ENCODE measurements at regions not wholly inside any gene's neighbourhood (a gene's known extent, or its start where the extent isn't known, plus 50 kb on each side); places are given as distances from the start of the nearest gene placed in this dataset.

- Histone ChIP-seq H3K36me3 (replicated peaks in 1 of 2) (no peaks in the 10 kb centered on the region), H3K27ac (no peak overlapping the region), H3K27me3 (no peaks in the 10 kb centered on the region), H3K4me3 (no peak overlapping the region), H3K4me1 (replicated peaks in 1 of 2) (no peaks in the 10 kb centered on the region), H3K9me3 (replicated peaks in 1 of 3) (no peaks in the 10 kb centered on the region)
- DNase-seq, result no peak
- no peak for TF ChIP-seq POLR2A (IDR thresholded peaks at IDR 0.05)
- TF ChIP-seq CTCF (IDR thresholded peaks at IDR 0.05), result no peak
- 72 to 86% (median 78%) methylated on average over 3 to 4 of the region's 4 CpGs for WGBS, 4 donors
- intact Hi-C loops (cut with DNase I), result no loop called here
These were observed 861.2 kb upstream of the EYS start for GRCh38 chr6:66568271-66568670.

- Histone ChIP-seq H3K27ac (no peak overlapping the region), H3K27me3 (no peaks in the 10 kb centered on the region), H3K4me3 (no peak overlapping the region), H3K9me3 (replicated peaks in 1 of 3) (no peaks in the 10 kb centered on the region), H3K4me1 (replicated peaks in 1 of 2) (no peaks in the 10 kb centered on the region), H3K36me3 (replicated peaks in 1 of 2) (no peaks in the 10 kb centered on the region)
- intact Hi-C loops (cut with DNase I), result no loop called here
- TF ChIP-seq POLR2A (IDR thresholded peaks at IDR 0.05) (no peak), CTCF (IDR thresholded peaks at IDR 0.05) (no peak)
- no peak for DNase-seq
- WGBS, 4 donors, result 85 to 92% (median 87%) methylated on average over 6 of the region's 6 CpGs
These were observed 854.5 kb upstream of the EYS start for GRCh38 chr6:66561479-66561878.

GRCh38 chr6:66558189-66558588, 851.2 kb upstream of the EYS start:
- Histone ChIP-seq H3K27me3 (no peaks in the 10 kb centered on the region), H3K4me1 (replicated peaks in 1 of 2) (no peaks in the 10 kb centered on the region), H3K9me3 (replicated peaks in 1 of 3) (no peaks in the 10 kb centered on the region), H3K27ac (no peak overlapping the region), H3K36me3 (replicated peaks in 1 of 2) (no peaks in the 10 kb centered on the region), H3K4me3 (no peak overlapping the region)
- intact Hi-C loops (cut with DNase I), result no loop called here
- TF ChIP-seq POLR2A (IDR thresholded peaks at IDR 0.05) (no peak), CTCF (IDR thresholded peaks at IDR 0.05) (no peak)
- no peak for DNase-seq

- no peak overlapping the region for H3K4me3 ChIP-seq
- H3K27ac ChIP-seq, result no peak overlapping the region
- H3K4me1 ChIP-seq (replicated peaks in 1 of 2), result no peaks in the 10 kb centered on the region
- intact Hi-C loops (cut with DNase I), result no loop called here
- H3K9me3 ChIP-seq (replicated peaks in 1 of 3), result no peaks in the 10 kb centered on the region
- H3K36me3 ChIP-seq (replicated peaks in 1 of 2), result no peaks in the 10 kb centered on the region
- no peak for DNase-seq
- no peaks in the 10 kb centered on the region for H3K27me3 ChIP-seq
- 70 to 81% (median 76%) methylated on average over 1 of the region's 1 CpG for WGBS, 4 donors
- no peak for TF ChIP-seq CTCF (IDR thresholded peaks at IDR 0.05)
- TF ChIP-seq POLR2A (IDR thresholded peaks at IDR 0.05), result no peak
These were observed 849.9 kb upstream of the EYS start for GRCh38 chr6:66556936-66557335.
